ENCODE measurements at regions not wholly inside any gene's neighbourhood (a gene's known extent, or its start where the extent isn't known, plus 50 kb on each side); places are given as distances from the start of the nearest gene placed in this dataset.
"Not testable (repeated sequence)": the region's sequence is repeated elsewhere in the genome, so short reads cannot be mapped to it uniquely, and the experiment has no call there.

GRCh38 chr9:102728946-102729345, 266.2 kb upstream of the CYLC2 start:
- no peak for TF ChIP-seq CTCF (conservative IDR thresholded peaks at IDR 0.05)
- no peak for TF ChIP-seq ZFX (IDR thresholded peaks at IDR 0.05)
- H3K27ac ChIP-seq = no peak overlapping the region

GRCh38 chr9:102714184-102714583, 280.9 kb upstream of the CYLC2 start:
- no peak overlapping the region for H3K27ac ChIP-seq
- no peak for TF ChIP-seq ZFX (IDR thresholded peaks at IDR 0.05)

- not testable (repeated sequence) for H3K27ac ChIP-seq
These were observed 282.2 kb upstream of the CYLC2 start for GRCh38 chr9:102712910-102713309.

GRCh38 chr9:102700936-102701335, 294.2 kb upstream of the CYLC2 start:
- H3K27ac ChIP-seq = no peak overlapping the region

GRCh38 chr9:102669220-102669619, 325.9 kb upstream of the CYLC2 start:
- TF ChIP-seq CTCF (conservative IDR thresholded peaks at IDR 0.05) (no peak), ZFX (IDR thresholded peaks at IDR 0.05) (no peak)
- no peak overlapping the region for H3K27ac ChIP-seq

More at GRCh38 chr9:102700936-102701335, 294.2 kb upstream of the CYLC2 start:
- TF ChIP-seq ZFX (IDR thresholded peaks at IDR 0.05) (no peak), CTCF (conservative IDR thresholded peaks at IDR 0.05) (no peak)

- no peak overlapping the region for H3K27ac ChIP-seq
- TF ChIP-seq ZFX (IDR thresholded peaks at IDR 0.05) (no peak), CTCF (conservative IDR thresholded peaks at IDR 0.05) (no peak)
These were observed 342.7 kb upstream of the CYLC2 start for GRCh38 chr9:102652471-102652870.

GRCh38 chr9:102650896-102651295, 344.2 kb upstream of the CYLC2 start:
- TF ChIP-seq ZFX (IDR thresholded peaks at IDR 0.05) (no peak), CTCF (conservative IDR thresholded peaks at IDR 0.05) (no peak)
- no peak overlapping the region for H3K27ac ChIP-seq

GRCh38 chr9:102642651-102643050, 352.5 kb upstream of the CYLC2 start:
- no peak for TF ChIP-seq CTCF (conservative IDR thresholded peaks at IDR 0.05)
- no peak for TF ChIP-seq ZFX (IDR thresholded peaks at IDR 0.05)
- H3K27ac ChIP-seq = no peak overlapping the region

- TF ChIP-seq ZFX (IDR thresholded peaks at IDR 0.05) = no peak
- TF ChIP-seq CTCF (conservative IDR thresholded peaks at IDR 0.05) = peak; percentile 54
- no peak overlapping the region for H3K27ac ChIP-seq
These were observed 363.6 kb upstream of the CYLC2 start for GRCh38 chr9:102631559-102631958.

Measured in C4-2B (cell line).